HEK293 (cell line): ENCODE measurements at regions not wholly inside any gene's neighbourhood (a gene's known extent, or its start where the extent isn't known, plus 50 kb on each side); places are given as distances from the start of the nearest gene placed in this dataset.

Experiments used
- CTCF ChIA-PET: fragments of 350-600 bp; formaldehyde crosslinking; extraction: SDS; loops from one replicate; lab custom pipeline; 2021; ENCODE audit warnings: antibody characterized with exemption; lab: Yijun Ruan, JAX
- POLR2A ChIA-PET: fragments of 300-600 bp; formaldehyde crosslinking; extraction: SDS; loops from one replicate; lab custom pipeline; 2020; ENCODE audit warnings: antibody characterized with exemption, inconsistent platforms; lab: Yijun Ruan, JAX
- H3K27ac ChIP-seq: fragments of 200-500 bp; sonication (Bioruptor generic); 2 replicates; pipeline ENCODE4 v1.5.1; 2014; ENCODE audit warnings: low read depth, low read length, control low read depth, inconsistent platforms; ENCODE audit errors: extremely low read depth
- H3K36me3 ChIP-seq, 2 experiments: fragments of 200-500 bp in 1 of 2; sonication (Bioruptor generic) in 1 of 2; 1 replicate in 1 of 2; 2 replicates in 1 of 2; pipeline ENCODE4 v1.5.1; 2014 to 2017; ENCODE audit warnings: inconsistent platforms in 2 of 2, low read length in 2 of 2; ENCODE audit not compliant: control insufficient read depth in 2 of 2, insufficient read depth in 1 of 2
- H3K4me1 ChIP-seq: fragments of 200-500 bp; sonication (Bioruptor generic); 2 replicates; pipeline ENCODE4 v1.5.1; 2014; ENCODE audit warnings: mild to moderate bottlenecking, low read length, inconsistent platforms; ENCODE audit not compliant: control insufficient read depth, insufficient read depth
- H3K4me3 ChIP-seq: 2 replicates; pipeline ENCODE4 v1.5.1; 2011; ENCODE audit warnings: low read depth, mild to moderate bottlenecking, control low read depth, low read length, moderate library complexity
- H3K9me3 ChIP-seq: fragments of 200-500 bp; sonication (Bioruptor generic); 2 replicates; pipeline ENCODE4 v1.5.1; 2014; ENCODE audit warnings: low read depth, low read length, inconsistent platforms; ENCODE audit not compliant: control insufficient read depth, insufficient read depth
- FEZF1 ChIP-seq: fragments of 450-650 bp; formaldehyde crosslinking; IDR thresholded peaks from 2 replicates; pipeline ENCODE4 v1.5.1; 2016; ENCODE audit warnings: missing biosample characterization, missing genetic modification characterization
- HOXA7 ChIP-seq: sonication (generic); formaldehyde crosslinking; IDR thresholded peaks from 2 replicates; pipeline ENCODE4 v1.8.1; 2022; ENCODE audit warnings: missing genetic modification reagents, borderline replicate concordance
- HOXD13 ChIP-seq: sonication (generic); formaldehyde crosslinking; IDR thresholded peaks from 2 replicates; pipeline ENCODE4 v1.8.0; 2022; ENCODE audit warnings: missing genetic modification reagents, borderline replicate concordance
- KLF1 ChIP-seq: fragments of 450-650 bp; formaldehyde crosslinking; IDR thresholded peaks from 2 replicates; pipeline ENCODE4 v1.5.1; 2016; ENCODE audit warnings: missing biosample characterization, missing genetic modification characterization
- KLF16 ChIP-seq: fragments of 450-650 bp; formaldehyde crosslinking; IDR thresholded peaks from 2 replicates; pipeline ENCODE4 v1.5.1; 2017; ENCODE audit warnings: missing biosample characterization, missing genetic modification characterization
- SP2 ChIP-seq: fragments of 450-650 bp; formaldehyde crosslinking; IDR thresholded peaks from 2 replicates; pipeline ENCODE4 v1.5.1; 2016; ENCODE audit warnings: missing biosample characterization, missing genetic modification characterization
- TRIM28 ChIP-seq: IDR thresholded peaks from 2 replicates; pipeline ENCODE4 v1.6.1; 2011; ENCODE audit warnings: low read length, control low read depth, borderline replicate concordance
- YY1 ChIP-seq: fragments of 450-650 bp; formaldehyde crosslinking; IDR thresholded peaks from 2 replicates; pipeline ENCODE4 v1.5.1; 2018; ENCODE audit warnings: missing biosample characterization, missing genetic modification characterization
- ZFP3 ChIP-seq: fragments of 450-650 bp; formaldehyde crosslinking; IDR thresholded peaks from 2 replicates; pipeline ENCODE4 v1.5.1; 2016; ENCODE audit warnings: low read depth, missing biosample characterization, missing genetic modification characterization
- ZIC2 ChIP-seq: fragments of 450-650 bp; formaldehyde crosslinking; IDR thresholded peaks from 2 replicates; pipeline ENCODE4 v1.5.1; 2016; ENCODE audit warnings: missing biosample characterization, missing genetic modification characterization
- ZNF112 ChIP-seq: fragments of 450-650 bp; formaldehyde crosslinking; IDR thresholded peaks from 2 replicates; pipeline ENCODE4 v1.5.0; 2017; ENCODE audit warnings: missing biosample characterization, missing genetic modification characterization
- ZNF214 ChIP-seq: fragments of 450-650 bp; formaldehyde crosslinking; IDR thresholded peaks from 2 replicates; pipeline ENCODE4 v1.5.1; 2017; ENCODE audit warnings: missing biosample characterization, mild to moderate bottlenecking, missing genetic modification characterization, borderline replicate concordance
- ZNF23 ChIP-seq: fragments of 450-650 bp; formaldehyde crosslinking; IDR thresholded peaks from 2 replicates; pipeline ENCODE4 v1.5.1; 2016; ENCODE audit warnings: missing biosample characterization, missing genetic modification characterization, borderline replicate concordance
- ZNF335 ChIP-seq: fragments of 450-650 bp; formaldehyde crosslinking; conservative IDR thresholded peaks from 2 replicates; pipeline ENCODE4 v1.5.1; 2016; ENCODE audit warnings: missing biosample characterization, missing genetic modification characterization
- ZNF354C ChIP-seq: fragments of 450-650 bp; formaldehyde crosslinking; IDR thresholded peaks from 2 replicates; pipeline ENCODE4 v1.5.1; 2016; ENCODE audit warnings: missing biosample characterization, missing genetic modification characterization, low read depth, borderline replicate concordance
- ZNF416 ChIP-seq: fragments of 450-650 bp; formaldehyde crosslinking; IDR thresholded peaks from 2 replicates; pipeline ENCODE4 v1.5.1; 2016; ENCODE audit warnings: missing biosample characterization, missing genetic modification characterization
- ZNF544 ChIP-seq: fragments of 450-650 bp; formaldehyde crosslinking; IDR thresholded peaks from 2 replicates; pipeline ENCODE4 v1.5.0; 2017; ENCODE audit warnings: missing biosample characterization, missing genetic modification characterization
- ZNF558 ChIP-seq: fragments of 450-650 bp; formaldehyde crosslinking; IDR thresholded peaks from 2 replicates; pipeline ENCODE4 v1.5.1; 2016; ENCODE audit warnings: missing biosample characterization, missing genetic modification characterization
- ZNF624 ChIP-seq: fragments of 450-650 bp; formaldehyde crosslinking; IDR thresholded peaks from 2 replicates; pipeline ENCODE4 v1.5.1; 2017; ENCODE audit warnings: missing biosample characterization, missing genetic modification characterization
- ZNF626 ChIP-seq: fragments of 450-650 bp; sonication (Bioruptor Pico); formaldehyde crosslinking; IDR thresholded peaks from 2 replicates; pipeline ENCODE4 v1.5.1; 2018; ENCODE audit warnings: missing biosample characterization, missing genetic modification characterization, inconsistent platforms
- ZNF639 ChIP-seq: fragments of 450-650 bp; formaldehyde crosslinking; IDR thresholded peaks from 2 replicates; pipeline ENCODE4 v1.5.1; 2016; ENCODE audit warnings: missing biosample characterization, missing genetic modification characterization
- ZNF692 ChIP-seq: fragments of 450-650 bp; formaldehyde crosslinking; IDR thresholded peaks from 2 replicates; pipeline ENCODE4 v1.5.1; 2016; ENCODE audit warnings: missing biosample characterization, missing genetic modification characterization
- TF ChIP-seq, protein P1 (sequence below): fragments of 450-650 bp; formaldehyde crosslinking; IDR thresholded peaks from 2 replicates; pipeline ENCODE4 v1.5.1; 2016; ENCODE audit warnings: missing biosample characterization, missing genetic modification characterization
- TF ChIP-seq, protein P2 (sequence below): fragments of 450-650 bp; formaldehyde crosslinking; IDR thresholded peaks from 2 replicates; pipeline ENCODE4 v1.5.1; 2016; ENCODE audit warnings: missing biosample characterization, missing genetic modification characterization
- TF ChIP-seq, protein P3 (sequence below): fragments of 450-650 bp; formaldehyde crosslinking; IDR thresholded peaks from 2 replicates; pipeline ENCODE4 v1.5.1; 2016; ENCODE audit warnings: missing biosample characterization, missing genetic modification characterization, borderline replicate concordance
- TF ChIP-seq, protein P4 (sequence below): fragments of 450-650 bp; formaldehyde crosslinking; IDR thresholded peaks from 2 replicates; pipeline ENCODE4 v1.5.1; 2016; ENCODE audit warnings: missing biosample characterization, missing genetic modification characterization

DNA sequence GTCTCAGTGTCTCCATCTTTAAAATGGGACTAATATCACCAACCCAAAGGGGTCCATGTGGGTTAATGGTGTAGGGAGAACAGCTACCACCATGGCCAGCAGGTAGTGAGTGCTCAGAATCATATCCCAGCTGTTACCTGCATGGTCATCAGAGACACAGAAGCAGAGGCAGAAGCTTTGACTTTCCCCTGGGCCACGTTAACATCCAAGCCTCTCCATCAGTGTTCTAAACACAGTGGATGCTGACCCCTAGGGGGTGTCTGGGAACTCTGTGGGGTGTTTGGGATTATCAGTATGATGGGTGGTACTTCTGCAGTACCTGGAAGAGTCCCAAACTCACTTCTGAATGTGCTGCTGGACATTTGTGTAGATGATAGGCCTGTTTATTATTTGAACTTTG lies 93.6 kb downstream of the GYPC start:
- Histone ChIP-seq H3K4me3 (no peak overlapping the region), H3K36me3 (no peaks in the 10 kb centered on the region), H3K4me1 (no peaks in the 10 kb centered on the region), H3K9me3 (no peaks in the 10 kb centered on the region), H3K27ac (no peak overlapping the region)
- ChIA-PET POLR2A (no interaction called here), CTCF (interaction anchor here (0.6 kb wide), 1 partner anchor 1449 kb away, joined by 4 read pairs; no protein-coding TSS in a partner anchor)
- TF ChIP-seq ZIC2 (tag by site-specific recombination), result no peak
- no peak for TF ChIP-seq ZNF416 (tag by site-specific recombination)
- no peak for TF ChIP-seq KLF1 (tag by site-specific recombination)
- TF ChIP-seq, protein P1, sequence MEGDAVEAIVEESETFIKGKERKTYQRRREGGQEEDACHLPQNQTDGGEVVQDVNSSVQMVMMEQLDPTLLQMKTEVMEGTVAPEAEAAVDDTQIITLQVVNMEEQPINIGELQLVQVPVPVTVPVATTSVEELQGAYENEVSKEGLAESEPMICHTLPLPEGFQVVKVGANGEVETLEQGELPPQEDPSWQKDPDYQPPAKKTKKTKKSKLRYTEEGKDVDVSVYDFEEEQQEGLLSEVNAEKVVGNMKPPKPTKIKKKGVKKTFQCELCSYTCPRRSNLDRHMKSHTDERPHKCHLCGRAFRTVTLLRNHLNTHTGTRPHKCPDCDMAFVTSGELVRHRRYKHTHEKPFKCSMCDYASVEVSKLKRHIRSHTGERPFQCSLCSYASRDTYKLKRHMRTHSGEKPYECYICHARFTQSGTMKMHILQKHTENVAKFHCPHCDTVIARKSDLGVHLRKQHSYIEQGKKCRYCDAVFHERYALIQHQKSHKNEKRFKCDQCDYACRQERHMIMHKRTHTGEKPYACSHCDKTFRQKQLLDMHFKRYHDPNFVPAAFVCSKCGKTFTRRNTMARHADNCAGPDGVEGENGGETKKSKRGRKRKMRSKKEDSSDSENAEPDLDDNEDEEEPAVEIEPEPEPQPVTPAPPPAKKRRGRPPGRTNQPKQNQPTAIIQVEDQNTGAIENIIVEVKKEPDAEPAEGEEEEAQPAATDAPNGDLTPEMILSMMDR (tag by site-specific recombination), result no peak
- TF ChIP-seq ZNF112 (tag by site-specific recombination), result no peak
- no peak for TF ChIP-seq ZNF544 (tag by site-specific recombination)
- no peak for TF ChIP-seq TRIM28
- TF ChIP-seq, protein P2, sequence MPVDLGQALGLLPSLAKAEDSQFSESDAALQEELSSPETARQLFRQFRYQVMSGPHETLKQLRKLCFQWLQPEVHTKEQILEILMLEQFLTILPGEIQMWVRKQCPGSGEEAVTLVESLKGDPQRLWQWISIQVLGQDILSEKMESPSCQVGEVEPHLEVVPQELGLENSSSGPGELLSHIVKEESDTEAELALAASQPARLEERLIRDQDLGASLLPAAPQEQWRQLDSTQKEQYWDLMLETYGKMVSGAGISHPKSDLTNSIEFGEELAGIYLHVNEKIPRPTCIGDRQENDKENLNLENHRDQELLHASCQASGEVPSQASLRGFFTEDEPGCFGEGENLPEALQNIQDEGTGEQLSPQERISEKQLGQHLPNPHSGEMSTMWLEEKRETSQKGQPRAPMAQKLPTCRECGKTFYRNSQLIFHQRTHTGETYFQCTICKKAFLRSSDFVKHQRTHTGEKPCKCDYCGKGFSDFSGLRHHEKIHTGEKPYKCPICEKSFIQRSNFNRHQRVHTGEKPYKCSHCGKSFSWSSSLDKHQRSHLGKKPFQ (tag by site-specific recombination), result no peak
- no peak for TF ChIP-seq ZNF214 (tag by site-specific recombination)
- no peak for TF ChIP-seq ZNF624 (tag by site-specific recombination)
- TF ChIP-seq ZNF23 (tag by site-specific recombination), result no peak
- TF ChIP-seq, protein P3, sequence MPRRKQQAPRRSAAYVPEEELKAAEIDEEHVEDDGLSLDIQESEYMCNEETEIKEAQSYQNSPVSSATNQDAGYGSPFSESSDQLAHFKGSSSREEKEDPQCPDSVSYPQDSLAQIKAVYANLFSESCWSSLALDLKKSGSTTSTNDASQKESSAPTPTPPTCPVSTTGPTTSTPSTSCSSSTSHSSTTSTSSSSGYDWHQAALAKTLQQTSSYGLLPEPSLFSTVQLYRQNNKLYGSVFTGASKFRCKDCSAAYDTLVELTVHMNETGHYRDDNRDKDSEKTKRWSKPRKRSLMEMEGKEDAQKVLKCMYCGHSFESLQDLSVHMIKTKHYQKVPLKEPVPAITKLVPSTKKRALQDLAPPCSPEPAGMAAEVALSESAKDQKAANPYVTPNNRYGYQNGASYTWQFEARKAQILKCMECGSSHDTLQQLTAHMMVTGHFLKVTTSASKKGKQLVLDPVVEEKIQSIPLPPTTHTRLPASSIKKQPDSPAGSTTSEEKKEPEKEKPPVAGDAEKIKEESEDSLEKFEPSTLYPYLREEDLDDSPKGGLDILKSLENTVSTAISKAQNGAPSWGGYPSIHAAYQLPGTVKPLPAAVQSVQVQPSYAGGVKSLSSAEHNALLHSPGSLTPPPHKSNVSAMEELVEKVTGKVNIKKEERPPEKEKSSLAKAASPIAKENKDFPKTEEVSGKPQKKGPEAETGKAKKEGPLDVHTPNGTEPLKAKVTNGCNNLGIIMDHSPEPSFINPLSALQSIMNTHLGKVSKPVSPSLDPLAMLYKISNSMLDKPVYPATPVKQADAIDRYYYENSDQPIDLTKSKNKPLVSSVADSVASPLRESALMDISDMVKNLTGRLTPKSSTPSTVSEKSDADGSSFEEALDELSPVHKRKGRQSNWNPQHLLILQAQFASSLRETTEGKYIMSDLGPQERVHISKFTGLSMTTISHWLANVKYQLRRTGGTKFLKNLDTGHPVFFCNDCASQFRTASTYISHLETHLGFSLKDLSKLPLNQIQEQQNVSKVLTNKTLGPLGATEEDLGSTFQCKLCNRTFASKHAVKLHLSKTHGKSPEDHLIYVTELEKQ (tag by site-specific recombination), result no peak
- TF ChIP-seq HOXD13, result no peak
- no peak for TF ChIP-seq ZNF558
- no peak for TF ChIP-seq YY1 (tag by site-specific recombination)
- TF ChIP-seq ZNF626 (tag by site-specific recombination), result no peak

DNA sequence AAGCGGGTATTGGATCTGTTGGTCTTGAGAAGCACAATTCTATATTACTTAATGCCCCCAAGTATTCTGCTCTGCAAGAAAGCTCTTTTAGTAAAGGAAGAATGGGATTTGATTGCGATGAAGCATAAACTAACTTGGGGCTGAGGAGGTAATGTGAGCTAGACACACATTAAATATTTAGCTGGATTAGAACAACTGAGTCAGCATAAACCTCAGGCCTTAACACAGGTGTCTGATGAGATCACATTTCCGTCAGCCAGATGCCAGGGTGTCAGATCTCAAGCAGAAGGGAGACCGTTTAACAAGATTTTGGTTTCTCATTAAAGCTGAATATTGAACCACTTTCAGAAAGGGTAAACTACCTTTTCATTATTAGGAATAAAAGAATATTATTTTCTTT lies 94.5 kb downstream of the GYPC start:
- H3K4me1 ChIP-seq, result no peaks in the 10 kb centered on the region
- no peaks in the 10 kb centered on the region for H3K36me3 ChIP-seq
- CTCF ChIA-PET, result interaction anchor here (0.5 to 0.6 kb wide), 2 partner anchors 183 to 221 kb away, joined by 3 to 5 read pairs; no protein-coding TSS in a partner anchor
- POLR2A ChIA-PET, result no interaction called here
- no peak overlapping the region for H3K27ac ChIP-seq
- H3K4me3 ChIP-seq, result no peak overlapping the region
- H3K9me3 ChIP-seq, result no peaks in the 10 kb centered on the region
- TF ChIP-seq ZNF639 (tag by site-specific recombination) (no peak), ZNF335 (tag by site-specific recombination) (no peak), FEZF1 (tag by site-specific recombination) (no peak), HOXA7 (CRISPR knock-in tag) (no peak), KLF16 (tag by site-specific recombination) (no peak), ZNF692 (no peak), ZFP3 (tag by site-specific recombination) (no peak), ZNF354C (tag by site-specific recombination) (no peak), SP2 (tag by site-specific recombination) (no peak)
- TF ChIP-seq, protein P4, sequence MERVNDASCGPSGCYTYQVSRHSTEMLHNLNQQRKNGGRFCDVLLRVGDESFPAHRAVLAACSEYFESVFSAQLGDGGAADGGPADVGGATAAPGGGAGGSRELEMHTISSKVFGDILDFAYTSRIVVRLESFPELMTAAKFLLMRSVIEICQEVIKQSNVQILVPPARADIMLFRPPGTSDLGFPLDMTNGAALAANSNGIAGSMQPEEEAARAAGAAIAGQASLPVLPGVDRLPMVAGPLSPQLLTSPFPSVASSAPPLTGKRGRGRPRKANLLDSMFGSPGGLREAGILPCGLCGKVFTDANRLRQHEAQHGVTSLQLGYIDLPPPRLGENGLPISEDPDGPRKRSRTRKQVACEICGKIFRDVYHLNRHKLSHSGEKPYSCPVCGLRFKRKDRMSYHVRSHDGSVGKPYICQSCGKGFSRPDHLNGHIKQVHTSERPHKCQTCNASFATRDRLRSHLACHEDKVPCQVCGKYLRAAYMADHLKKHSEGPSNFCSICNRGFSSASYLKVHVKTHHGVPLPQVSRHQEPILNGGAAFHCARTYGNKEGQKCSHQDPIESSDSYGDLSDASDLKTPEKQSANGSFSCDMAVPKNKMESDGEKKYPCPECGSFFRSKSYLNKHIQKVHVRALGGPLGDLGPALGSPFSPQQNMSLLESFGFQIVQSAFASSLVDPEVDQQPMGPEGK, result no peak
